HepG2 (cell line): ENCODE measurements at regions not wholly inside any gene's neighbourhood (a gene's known extent, or its start where the extent isn't known, plus 50 kb on each side); places are given as distances from the start of the nearest gene placed in this dataset.

Experiments
- ATAC-seq: fragments of 200-7000 bp; cut with Tn5 transposase; 3 replicates; pipeline ENCODE4 v1.9.1; 2020; ENCODE audit warnings: mild to moderate bottlenecking, moderate library complexity
- BruUV-seq: library from RNA; stranded (reverse); fragments of 400-500 nt; replicated peaks from 2 replicates; lab custom pipeline; 2021; lab: Mats Ljungman, UMichigan
- CTCF ChIA-PET: fragments of 300-600 bp; formaldehyde crosslinking; extraction: SDS; loops from one replicate; lab custom pipeline; 2021; ENCODE audit warnings: low total read pairs, inconsistent platforms, low intra/inter-chr PET ratio; lab: Yijun Ruan, JAX
- POLR2A ChIA-PET: fragments of 350-600 bp; sonication (Branson Sonifier 250); formaldehyde crosslinking; loops from one replicate; lab custom pipeline; 2020; ENCODE audit warnings: antibody characterized with exemption, inconsistent platforms; lab: Yijun Ruan, JAX
- DNase-seq: peaks from one replicate; pipeline ENCODE4 v3.0.0-alpha.2; 2015; ENCODE audit warnings: low spot score
- FAIRE-seq: peaks from 3 replicates; lab custom pipeline; 2011; peaks lifted over from hg19 to GRCh38; lab: Jason Lieb, UNC
- H2AFZ ChIP-seq: one replicate; pipeline ENCODE4 v1.6.1; 2011; ENCODE audit warnings: low read length, inconsistent platforms
- H3K27ac ChIP-seq: fragments of 300-600 bp; 3 replicates; pipeline ENCODE4 v1.8.0; 2011; ENCODE audit warnings: mixed run types, mild to moderate bottlenecking, mixed read lengths, low read length, inconsistent platforms; ENCODE audit not compliant: insufficient read depth; ENCODE audit errors: extremely low read length
- H3K27me3 ChIP-seq, 2 experiments: fragments of 200-600 bp in 1 of 2; 2 replicates in 1 of 2; 3 replicates in 1 of 2; pipeline versions ENCODE4 v1.6.0 to v1.8.0; 2011; ENCODE audit warnings: low read length in 2 of 2, mild to moderate bottlenecking in 2 of 2, moderate library complexity in 2 of 2, inconsistent platforms in 1 of 2; ENCODE audit not compliant: insufficient read depth in 2 of 2, control insufficient read depth in 1 of 2
- H3K36me3 ChIP-seq, 2 experiments: fragments of 200-600 bp in 1 of 2; replicated peaks in 1 of 2; 2 replicates in 1 of 2; 3 replicates in 1 of 2; pipeline versions ENCODE4 v1.5.1 to v1.8.0; 2011; ENCODE audit warnings: low read length in 2 of 2, inconsistent platforms in 1 of 2; ENCODE audit not compliant: insufficient read depth in 2 of 2, control insufficient read depth in 1 of 2
- H3K4me1 ChIP-seq: 2 replicates; pipeline ENCODE4 v1.5.1; 2012; ENCODE audit warnings: low read length, inconsistent platforms; ENCODE audit not compliant: insufficient read depth
- H3K4me2 ChIP-seq: 2 replicates; pipeline ENCODE4 v1.6.0; 2011; ENCODE audit warnings: low read depth, low read length, inconsistent platforms
- H3K4me3 ChIP-seq, 3 experiments: fragments of 200-600 bp in 1 of 3; sonication (generic), shearing (Covaris generic) in 1 of 3; replicated peaks in 1 of 3; 2 replicates each; pipeline ENCODE4 v1.5.1; 2011 to 2016; ENCODE audit warnings: low read length in 3 of 3, inconsistent platforms in 2 of 3, low read depth in 2 of 3, mild to moderate bottlenecking in 2 of 3, control low read depth in 1 of 3, mixed read lengths in 1 of 3; ENCODE audit not compliant: insufficient read depth in 1 of 3
- H3K79me2 ChIP-seq: one replicate; pipeline ENCODE4 v1.6.1; 2011; ENCODE audit warnings: low read length, inconsistent platforms; ENCODE audit not compliant: insufficient read depth
- H3K9ac ChIP-seq: 2 replicates; pipeline ENCODE4 v1.6.0; 2011; ENCODE audit warnings: mild to moderate bottlenecking, low read depth, low read length, inconsistent platforms; ENCODE audit not compliant: insufficient read depth
- H3K9me3 ChIP-seq: 2 replicates; pipeline ENCODE4 v1.5.1; 2012; ENCODE audit warnings: mild to moderate bottlenecking, low read length
- H4K20me1 ChIP-seq: 2 replicates; pipeline ENCODE4 v1.6.0; 2011; ENCODE audit warnings: inconsistent platforms, mild to moderate bottlenecking, low read length, moderate library complexity; ENCODE audit not compliant: insufficient read depth
- ASH2L ChIP-seq: fragments of 300-600, 200-600 bp; sonication (generic); IDR thresholded peaks from 2 replicates; pipeline ENCODE4 v1.7.0; 2017; ENCODE audit warnings: low read depth, mild to moderate bottlenecking, moderate library complexity, mixed read lengths, low read length; ENCODE audit not compliant: insufficient read length
- CTCF ChIP-seq: sonication (generic); formaldehyde crosslinking; IDR thresholded peaks from 2 replicates; pipeline ENCODE4 v1.5.0; 2020; ENCODE audit warnings: mild to moderate bottlenecking, missing genetic modification reagents, moderate library complexity
- ETV5 ChIP-seq: IDR thresholded peaks from 2 replicates; pipeline ENCODE4 v1.6.1; 2018; ENCODE audit warnings: missing biosample characterization, missing genetic modification reagents, inconsistent platforms, borderline replicate concordance
- IRX3 ChIP-seq: sonication (generic); formaldehyde crosslinking; IDR thresholded peaks from 2 replicates; pipeline ENCODE4 v1.8.1; 2023; ENCODE audit warnings: mild to moderate bottlenecking, low read depth, missing genetic modification reagents, borderline replicate concordance
- NFE2L1 ChIP-seq: sonication (generic); formaldehyde crosslinking; IDR thresholded peaks from 2 replicates; pipeline ENCODE4 v1.4.0; 2020; ENCODE audit warnings: missing genetic modification reagents, mild to moderate bottlenecking, borderline replicate concordance
- PLSCR1 ChIP-seq: sonication (generic); formaldehyde crosslinking; IDR thresholded peaks from 2 replicates; pipeline ENCODE4 v1.5.0; 2020; ENCODE audit warnings: missing genetic modification reagents, mild to moderate bottlenecking, borderline replicate concordance
- RFX3 ChIP-seq: IDR thresholded peaks from 2 replicates; pipeline ENCODE4 v1.6.1; 2016; ENCODE audit warnings: missing biosample characterization, missing genetic modification reagents
- ZNF382 ChIP-seq: sonication (generic); formaldehyde crosslinking; IDR thresholded peaks from 2 replicates; pipeline ENCODE4 v1.5.0; 2020; ENCODE audit warnings: missing genetic modification reagents, mild to moderate bottlenecking, borderline replicate concordance
- ZNF431 ChIP-seq: sonication (generic); formaldehyde crosslinking; IDR thresholded peaks from 2 replicates; pipeline ENCODE4 v1.9.0; 2022; ENCODE audit warnings: missing genetic modification reagents, low read depth, mild to moderate bottlenecking, borderline replicate concordance
- ZNF569 ChIP-seq: sonication (generic); formaldehyde crosslinking; IDR thresholded peaks from 2 replicates; pipeline ENCODE4 v1.5.0; 2020; ENCODE audit warnings: mild to moderate bottlenecking, missing genetic modification reagents, moderate library complexity, borderline replicate concordance
- ZNF609 ChIP-seq: sonication (generic); formaldehyde crosslinking; IDR thresholded peaks from 2 replicates; pipeline ENCODE4 v1.4.0; 2020; ENCODE audit warnings: mild to moderate bottlenecking, missing genetic modification reagents, borderline replicate concordance
- ZNF652 ChIP-seq: IDR thresholded peaks from 2 replicates; pipeline ENCODE4 v1.6.1; 2016; ENCODE audit warnings: low read depth, borderline replicate concordance
- ZNF775 ChIP-seq: sonication (generic); formaldehyde crosslinking; IDR thresholded peaks from 2 replicates; pipeline ENCODE4 v1.4.0; 2020; ENCODE audit warnings: missing genetic modification reagents, mild to moderate bottlenecking, moderate library complexity, borderline replicate concordance
- ZSCAN22 ChIP-seq: sonication (generic); formaldehyde crosslinking; IDR thresholded peaks from 2 replicates; pipeline ENCODE4 v1.4.0; 2020; ENCODE audit warnings: mild to moderate bottlenecking, missing genetic modification reagents
- ZSCAN25 ChIP-seq: sonication (generic); formaldehyde crosslinking; IDR thresholded peaks from 2 replicates; pipeline ENCODE4 v1.8.0; 2022; ENCODE audit warnings: mild to moderate bottlenecking, missing genetic modification reagents
- WGBS: methylation state at CpG from one replicate; pipeline ENCODE4 v1.1.6; 2017; ENCODE audit warnings: low lambda C conversion rate; 5-methylcytosine and 5-hydroxymethylcytosine counted together
- in situ Hi-C: cut with HindIII; loops from 2 replicates; pipeline ENCODE4 v1.10.0; 2017; ENCODE audit warnings: low pct_unique_long_range_greater_than_20kb; ENCODE audit not compliant: extremely low pct_ligation_motif_present
- intact Hi-C: fragments of 100-400 bp; cut with micrococcal nuclease; formaldehyde crosslinking; loops from one replicate; pipeline ENCODE4 v1.10.0; 2022; ENCODE audit not compliant: unreplicated experiment
- TF ChIP-seq, protein P1 (sequence below): sonication (generic); formaldehyde crosslinking; conservative IDR thresholded peaks from 2 replicates; pipeline ENCODE4 v1.8.0; 2022; ENCODE audit warnings: mild to moderate bottlenecking, moderate library complexity, missing genetic modification reagents

DNA sequence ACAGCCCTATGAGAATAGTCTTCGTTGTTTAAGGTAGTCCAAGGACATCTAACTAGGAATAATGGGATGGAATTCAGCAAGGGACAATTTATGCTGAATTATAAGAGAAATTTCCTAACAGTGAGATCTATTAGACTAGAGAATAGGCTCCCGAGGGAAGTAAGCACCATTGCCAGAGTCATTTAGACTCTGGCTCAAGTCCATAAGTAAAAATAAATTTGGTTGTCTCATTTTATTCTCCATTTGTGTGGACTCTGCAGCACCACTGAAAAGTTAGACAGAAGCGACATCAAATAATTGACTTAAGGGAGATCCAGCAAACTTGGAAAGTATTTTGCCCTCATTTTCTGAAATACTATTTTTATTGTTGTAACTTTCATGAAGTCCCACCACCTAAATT is 129.3 kb upstream of the SMIM21 start:
- Histone ChIP-seq H3K4me1 (no peaks in the 10 kb centered on the region), H2AFZ (no peak overlapping the region), H3K4me2 (no peak overlapping the region), H3K9me3 (no peaks in the 10 kb centered on the region), H3K79me2 (no peaks in the 10 kb centered on the region), H3K4me3 (no peak overlapping the region), H4K20me1 (no peaks in the 10 kb centered on the region), H3K27ac (no peak overlapping the region), H3K27me3 (peaks cover 2 to 28% of the 10 kb centered on the region in 2 experiments; a peak in 3 of 5 replicates), H3K9ac (no peak overlapping the region), H3K36me3 (no peaks in the 10 kb centered on the region)
- no peak for ATAC-seq
- ChIA-PET POLR2A (no interaction called here), CTCF (no interaction called here)
- in situ Hi-C loops: no loop called here
- no TSS peak for BruUV-seq
- intact Hi-C loops: no loop called here
- WGBS: 12% methylated on average over 3 of the region's 3 CpGs
- no peak for FAIRE-seq
- no peak for DNase-seq
- TF ChIP-seq PLSCR1 (CRISPR knock-in tag): no peak
- no peak for TF ChIP-seq ZNF609 (CRISPR knock-in tag)
- no peak for TF ChIP-seq IRX3 (CRISPR knock-in tag)
- no peak for TF ChIP-seq RFX3 (CRISPR knock-in tag)
- no peak for TF ChIP-seq ZNF569
- TF ChIP-seq ZNF652 (CRISPR knock-in tag): no peak
- TF ChIP-seq ZSCAN22 (CRISPR knock-in tag): no peak
- TF ChIP-seq ZNF382 (CRISPR knock-in tag): no peak
- no peak for TF ChIP-seq CTCF (CRISPR knock-in tag)
- TF ChIP-seq ZNF775: no peak
- no peak for TF ChIP-seq ZSCAN25
- no peak for TF ChIP-seq ZNF431
- no peak for TF ChIP-seq NFE2L1 (CRISPR knock-in tag)
- TF ChIP-seq ETV5 (CRISPR knock-in tag): no peak
- TF ChIP-seq ASH2L: no peak
- TF ChIP-seq, protein P1, sequence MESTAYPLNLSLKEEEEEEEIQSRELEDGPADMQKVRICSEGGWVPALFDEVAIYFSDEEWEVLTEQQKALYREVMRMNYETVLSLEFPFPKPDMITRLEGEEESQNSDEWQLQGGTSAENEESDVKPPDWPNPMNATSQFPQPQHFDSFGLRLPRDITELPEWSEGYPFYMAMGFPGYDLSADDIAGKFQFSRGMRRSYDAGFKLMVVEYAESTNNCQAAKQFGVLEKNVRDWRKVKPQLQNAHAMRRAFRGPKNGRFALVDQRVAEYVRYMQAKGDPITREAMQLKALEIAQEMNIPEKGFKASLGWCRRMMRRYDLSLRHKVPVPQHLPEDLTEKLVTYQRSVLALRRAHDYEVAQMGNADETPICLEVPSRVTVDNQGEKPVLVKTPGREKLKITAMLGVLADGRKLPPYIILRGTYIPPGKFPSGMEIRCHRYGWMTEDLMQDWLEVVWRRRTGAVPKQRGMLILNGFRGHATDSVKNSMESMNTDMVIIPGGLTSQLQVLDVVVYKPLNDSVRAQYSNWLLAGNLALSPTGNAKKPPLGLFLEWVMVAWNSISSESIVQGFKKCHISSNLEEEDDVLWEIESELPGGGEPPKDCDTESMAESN (CRISPR knock-in tag): no peak
